ENCODE measurements at regions not wholly inside any gene's neighbourhood (a gene's known extent, or its start where the extent isn't known, plus 50 kb on each side); places are given as distances from the start of the nearest gene placed in this dataset.
"Not testable (repeated sequence)": the region's sequence is repeated elsewhere in the genome, so short reads cannot be mapped to it uniquely, and the experiment has no call there.

- no peaks in the 10 kb centered on the region for H3K9me2 ChIP-seq (replicated peaks; ENCODE audit: insufficient read depth, low read length)
- no peak overlapping the region for H3K27ac ChIP-seq (ENCODE audit: low read length)
- H3K9me3 ChIP-seq (ENCODE audit: low read length) = no peaks in the 10 kb centered on the region
- no peaks in the 10 kb centered on the region for H4K20me1 ChIP-seq (ENCODE audit: insufficient read depth, low read depth, low read length)
- H3K27me3 ChIP-seq (ENCODE audit: low read length) = no peaks in the 10 kb centered on the region
- H2AFZ ChIP-seq (ENCODE audit: low read length) = no peak overlapping the region
- H3K79me2 ChIP-seq (ENCODE audit: low read length) = no peaks in the 10 kb centered on the region
- no peaks in the 10 kb centered on the region for H3K36me3 ChIP-seq (ENCODE audit: insufficient read depth, low read length)
- H3K4me2 ChIP-seq (ENCODE audit: low read depth, low read length, poor library complexity, severe bottlenecking) = no peak overlapping the region
- DNase-seq = peak; percentile 72
- H3K9ac ChIP-seq (ENCODE audit: low read length) = no peak overlapping the region
- H3K4me3 ChIP-seq (ENCODE audit: low read length) = no peak overlapping the region
- H3K4me1 ChIP-seq (ENCODE audit: low read length) = peaks cover 10% of the 10 kb centered on the region
Measured at GRCh38 chr7:153193144-153193595, 433.6 kb downstream of the ACTR3B start.

- Histone ChIP-seq H3K27ac (ENCODE audit: low read length) (no peak overlapping the region), H3K4me2 (ENCODE audit: low read depth, low read length, poor library complexity, severe bottlenecking) (no peak overlapping the region), H3K79me2 (ENCODE audit: low read length) (no peaks in the 10 kb centered on the region), H3K4me3 (ENCODE audit: low read length) (no peak overlapping the region), H4K20me1 (ENCODE audit: insufficient read depth, low read depth, low read length) (no peaks in the 10 kb centered on the region), H3K9ac (ENCODE audit: low read length) (no peak overlapping the region), H2AFZ (ENCODE audit: low read length) (no peak overlapping the region), H3K4me1 (ENCODE audit: low read length) (no peaks in the 10 kb centered on the region), H3K9me3 (ENCODE audit: low read length) (no peaks in the 10 kb centered on the region), H3K27me3 (ENCODE audit: low read length) (no peaks in the 10 kb centered on the region), H3K9me2 (replicated peaks; ENCODE audit: insufficient read depth, low read length) (no peaks in the 10 kb centered on the region), H3K36me3 (ENCODE audit: insufficient read depth, low read length) (no peaks in the 10 kb centered on the region)
- DNase-seq = no peak
Measured at GRCh38 chr7:153217032-153217431, 457.5 kb downstream of the ACTR3B start.

- H3K36me3 ChIP-seq (ENCODE audit: insufficient read depth, low read length) = no peaks in the 10 kb centered on the region
- no peak overlapping the region for H3K4me2 ChIP-seq (ENCODE audit: low read depth, low read length, poor library complexity, severe bottlenecking)
- no peaks in the 10 kb centered on the region for H3K4me1 ChIP-seq (ENCODE audit: low read length)
- no peaks in the 10 kb centered on the region for H3K27me3 ChIP-seq (ENCODE audit: low read length)
- DNase-seq = no peak
- H3K9ac ChIP-seq (ENCODE audit: low read length) = no peak overlapping the region
- no peaks in the 10 kb centered on the region for H3K9me3 ChIP-seq (ENCODE audit: low read length)
- no peak overlapping the region for H2AFZ ChIP-seq (ENCODE audit: low read length)
- no peak overlapping the region for H3K27ac ChIP-seq (ENCODE audit: low read length)
- H4K20me1 ChIP-seq (ENCODE audit: insufficient read depth, low read depth, low read length) = no peaks in the 10 kb centered on the region
- H3K79me2 ChIP-seq (ENCODE audit: low read length) = no peaks in the 10 kb centered on the region
- no peak overlapping the region for H3K4me3 ChIP-seq (ENCODE audit: low read length)
- no peaks in the 10 kb centered on the region for H3K9me2 ChIP-seq (replicated peaks; ENCODE audit: insufficient read depth, low read length)
Measured at GRCh38 chr7:153224890-153225289, 465.3 kb downstream of the ACTR3B start.

GRCh38 chr7:153245136-153245535, 485.6 kb downstream of the ACTR3B start:
- not testable (repeated sequence) for H3K9me2 ChIP-seq (replicated peaks; ENCODE audit: insufficient read depth, low read length); H3K27me3 ChIP-seq (ENCODE audit: low read length); H3K36me3 ChIP-seq (ENCODE audit: insufficient read depth, low read length); H3K9ac ChIP-seq (ENCODE audit: low read length); H3K4me3 ChIP-seq (ENCODE audit: low read length); H3K4me2 ChIP-seq (ENCODE audit: low read depth, low read length, poor library complexity, severe bottlenecking); H3K27ac ChIP-seq (ENCODE audit: low read length); H4K20me1 ChIP-seq (ENCODE audit: insufficient read depth, low read depth, low read length); H3K4me1 ChIP-seq (ENCODE audit: low read length); H3K79me2 ChIP-seq (ENCODE audit: low read length); H3K9me3 ChIP-seq (ENCODE audit: low read length); DNase-seq; H2AFZ ChIP-seq (ENCODE audit: low read length)

- Histone ChIP-seq H3K4me2 (ENCODE audit: low read depth, low read length, poor library complexity, severe bottlenecking) (no peak overlapping the region), H3K4me3 (ENCODE audit: low read length) (no peak overlapping the region), H3K9me2 (replicated peaks; ENCODE audit: insufficient read depth, low read length) (no peaks in the 10 kb centered on the region), H3K27me3 (ENCODE audit: low read length) (no peaks in the 10 kb centered on the region), H3K4me1 (ENCODE audit: low read length) (no peaks in the 10 kb centered on the region), H2AFZ (ENCODE audit: low read length) (no peak overlapping the region), H3K9me3 (ENCODE audit: low read length) (no peaks in the 10 kb centered on the region), H3K36me3 (ENCODE audit: insufficient read depth, low read length) (no peaks in the 10 kb centered on the region), H3K9ac (ENCODE audit: low read length) (no peak overlapping the region), H4K20me1 (ENCODE audit: insufficient read depth, low read depth, low read length) (no peaks in the 10 kb centered on the region), H3K27ac (ENCODE audit: low read length) (no peak overlapping the region), H3K79me2 (ENCODE audit: low read length) (no peaks in the 10 kb centered on the region)
- no peak for DNase-seq
Measured at GRCh38 chr7:153245809-153246208, 486.3 kb downstream of the ACTR3B start.

- Histone ChIP-seq H3K4me3 (ENCODE audit: low read length) (no peak overlapping the region), H2AFZ (ENCODE audit: low read length) (no peak overlapping the region), H3K4me1 (ENCODE audit: low read length) (no peaks in the 10 kb centered on the region), H3K9me2 (replicated peaks; ENCODE audit: insufficient read depth, low read length) (no peaks in the 10 kb centered on the region), H3K36me3 (ENCODE audit: insufficient read depth, low read length) (no peaks in the 10 kb centered on the region), H3K27ac (ENCODE audit: low read length) (no peak overlapping the region), H3K9me3 (ENCODE audit: low read length) (no peaks in the 10 kb centered on the region), H4K20me1 (ENCODE audit: insufficient read depth, low read depth, low read length) (no peaks in the 10 kb centered on the region), H3K27me3 (ENCODE audit: low read length) (no peaks in the 10 kb centered on the region), H3K9ac (ENCODE audit: low read length) (no peak overlapping the region), H3K79me2 (ENCODE audit: low read length) (no peaks in the 10 kb centered on the region), H3K4me2 (ENCODE audit: low read depth, low read length, poor library complexity, severe bottlenecking) (no peak overlapping the region)
- no peak for DNase-seq
Measured at GRCh38 chr7:153247926-153248325, 488.4 kb downstream of the ACTR3B start.

GRCh38 chr7:153258686-153259085, 499.1 kb downstream of the ACTR3B start:
- DNase-seq = no peak
- Histone ChIP-seq H4K20me1 (ENCODE audit: insufficient read depth, low read depth, low read length) (no peaks in the 10 kb centered on the region), H3K79me2 (ENCODE audit: low read length) (no peaks in the 10 kb centered on the region), H3K27me3 (ENCODE audit: low read length) (no peaks in the 10 kb centered on the region), H3K4me3 (ENCODE audit: low read length) (no peak overlapping the region), H3K4me2 (ENCODE audit: low read depth, low read length, poor library complexity, severe bottlenecking) (no peak overlapping the region), H2AFZ (ENCODE audit: low read length) (no peak overlapping the region), H3K27ac (ENCODE audit: low read length) (no peak overlapping the region), H3K9me2 (replicated peaks; ENCODE audit: insufficient read depth, low read length) (no peaks in the 10 kb centered on the region), H3K9ac (ENCODE audit: low read length) (no peak overlapping the region), H3K9me3 (ENCODE audit: low read length) (no peaks in the 10 kb centered on the region), H3K36me3 (ENCODE audit: insufficient read depth, low read length) (no peaks in the 10 kb centered on the region), H3K4me1 (ENCODE audit: low read length) (no peaks in the 10 kb centered on the region)

- H3K9me3 ChIP-seq (ENCODE audit: low read length) = peaks cover 4% of the 10 kb centered on the region; the same call in 1 of the 2 replicates
- H3K27ac ChIP-seq (ENCODE audit: low read length) = no peak overlapping the region
- H3K27me3 ChIP-seq (ENCODE audit: low read length) = no peaks in the 10 kb centered on the region
- no peaks in the 10 kb centered on the region for H4K20me1 ChIP-seq (ENCODE audit: insufficient read depth, low read depth, low read length)
- H3K36me3 ChIP-seq (ENCODE audit: insufficient read depth, low read length) = no peaks in the 10 kb centered on the region
- no peak overlapping the region for H3K4me3 ChIP-seq (ENCODE audit: low read length)
- no peaks in the 10 kb centered on the region for H3K4me1 ChIP-seq (ENCODE audit: low read length)
- H3K4me2 ChIP-seq (ENCODE audit: low read depth, low read length, poor library complexity, severe bottlenecking) = no peak overlapping the region
- no peak for DNase-seq
- no peak overlapping the region for H3K9ac ChIP-seq (ENCODE audit: low read length)
- H3K9me2 ChIP-seq (replicated peaks; ENCODE audit: insufficient read depth, low read length) = no peaks in the 10 kb centered on the region
- no peaks in the 10 kb centered on the region for H3K79me2 ChIP-seq (ENCODE audit: low read length)
- H2AFZ ChIP-seq (ENCODE audit: low read length) = no peak overlapping the region
Measured at GRCh38 chr7:153276394-153276793, 516.8 kb downstream of the ACTR3B start.

- H3K9ac ChIP-seq (ENCODE audit: low read length) = no peak overlapping the region
- no peaks in the 10 kb centered on the region for H3K9me2 ChIP-seq (replicated peaks; ENCODE audit: insufficient read depth, low read length)
- H3K27ac ChIP-seq (ENCODE audit: low read length) = no peak overlapping the region
- no peaks in the 10 kb centered on the region for H3K4me1 ChIP-seq (ENCODE audit: low read length)
- no peaks in the 10 kb centered on the region for H3K9me3 ChIP-seq (ENCODE audit: low read length)
- H2AFZ ChIP-seq (ENCODE audit: low read length) = no peak overlapping the region
- DNase-seq = no peak
- H3K36me3 ChIP-seq (ENCODE audit: insufficient read depth, low read length) = no peaks in the 10 kb centered on the region
- H3K79me2 ChIP-seq (ENCODE audit: low read length) = no peaks in the 10 kb centered on the region
- H3K27me3 ChIP-seq (ENCODE audit: low read length) = no peaks in the 10 kb centered on the region
- no peaks in the 10 kb centered on the region for H4K20me1 ChIP-seq (ENCODE audit: insufficient read depth, low read depth, low read length)
- H3K4me3 ChIP-seq (ENCODE audit: low read length) = no peak overlapping the region
- H3K4me2 ChIP-seq (ENCODE audit: low read depth, low read length, poor library complexity, severe bottlenecking) = no peak overlapping the region
Measured at GRCh38 chr7:153286763-153287162, 527.2 kb downstream of the ACTR3B start.
